H1 (cell line): ENCODE measurements at regions not wholly inside any gene's neighbourhood (a gene's known extent, or its start where the extent isn't known, plus 50 kb on each side); places are given as distances from the start of the nearest gene placed in this dataset.

Source experiments
- FOSL1 ChIP-seq: IDR thresholded peaks from 2 replicates; pipeline ENCODE4 v1.6.1; 2011; ENCODE audit warnings: mild to moderate bottlenecking, low read depth, low read length, moderate library complexity; ENCODE audit not compliant: insufficient read depth
- GABPA ChIP-seq: IDR thresholded peaks from 2 replicates; pipeline ENCODE4 v1.6.1; 2011; ENCODE audit warnings: mild to moderate bottlenecking, low read length, moderate library complexity, borderline replicate concordance; ENCODE audit not compliant: insufficient read depth
- TF ChIP-seq, protein P1 (sequence below): fragments of 300-600 bp; sonication (generic); IDR thresholded peaks from 2 replicates; pipeline ENCODE4 v1.7.1; 2012; ENCODE audit warnings: low read length, moderate library complexity, mild to moderate bottlenecking, inconsistent platforms; ENCODE audit not compliant: insufficient replicate concordance

DNA sequence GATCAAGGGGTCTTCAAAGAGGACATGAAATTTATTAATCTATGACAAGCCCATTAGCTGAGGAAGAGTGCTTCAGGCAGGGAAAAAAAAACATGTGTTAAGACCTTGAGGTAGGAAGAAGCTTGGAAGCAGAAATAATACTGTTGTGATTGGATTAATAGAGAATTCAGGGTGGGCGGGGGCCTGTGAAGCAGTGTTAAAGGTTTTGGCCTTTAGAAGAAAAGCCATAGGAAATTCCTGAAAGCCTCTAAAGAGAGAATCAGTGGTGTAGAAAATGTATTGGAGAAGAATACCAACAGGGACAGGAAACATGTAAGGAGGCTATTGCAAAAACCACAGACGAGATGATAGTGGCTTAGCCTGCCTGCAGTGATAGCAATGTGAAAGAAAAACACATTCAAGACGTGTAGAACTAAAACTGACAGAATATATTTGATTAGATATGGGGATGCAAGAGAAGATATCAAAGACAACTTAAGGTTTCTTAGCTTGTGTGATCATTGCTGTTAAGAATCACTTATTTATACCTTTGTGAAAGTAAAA, 404.4 kb upstream of the ANO3 start (continued):
- TF ChIP-seq, protein P1, sequence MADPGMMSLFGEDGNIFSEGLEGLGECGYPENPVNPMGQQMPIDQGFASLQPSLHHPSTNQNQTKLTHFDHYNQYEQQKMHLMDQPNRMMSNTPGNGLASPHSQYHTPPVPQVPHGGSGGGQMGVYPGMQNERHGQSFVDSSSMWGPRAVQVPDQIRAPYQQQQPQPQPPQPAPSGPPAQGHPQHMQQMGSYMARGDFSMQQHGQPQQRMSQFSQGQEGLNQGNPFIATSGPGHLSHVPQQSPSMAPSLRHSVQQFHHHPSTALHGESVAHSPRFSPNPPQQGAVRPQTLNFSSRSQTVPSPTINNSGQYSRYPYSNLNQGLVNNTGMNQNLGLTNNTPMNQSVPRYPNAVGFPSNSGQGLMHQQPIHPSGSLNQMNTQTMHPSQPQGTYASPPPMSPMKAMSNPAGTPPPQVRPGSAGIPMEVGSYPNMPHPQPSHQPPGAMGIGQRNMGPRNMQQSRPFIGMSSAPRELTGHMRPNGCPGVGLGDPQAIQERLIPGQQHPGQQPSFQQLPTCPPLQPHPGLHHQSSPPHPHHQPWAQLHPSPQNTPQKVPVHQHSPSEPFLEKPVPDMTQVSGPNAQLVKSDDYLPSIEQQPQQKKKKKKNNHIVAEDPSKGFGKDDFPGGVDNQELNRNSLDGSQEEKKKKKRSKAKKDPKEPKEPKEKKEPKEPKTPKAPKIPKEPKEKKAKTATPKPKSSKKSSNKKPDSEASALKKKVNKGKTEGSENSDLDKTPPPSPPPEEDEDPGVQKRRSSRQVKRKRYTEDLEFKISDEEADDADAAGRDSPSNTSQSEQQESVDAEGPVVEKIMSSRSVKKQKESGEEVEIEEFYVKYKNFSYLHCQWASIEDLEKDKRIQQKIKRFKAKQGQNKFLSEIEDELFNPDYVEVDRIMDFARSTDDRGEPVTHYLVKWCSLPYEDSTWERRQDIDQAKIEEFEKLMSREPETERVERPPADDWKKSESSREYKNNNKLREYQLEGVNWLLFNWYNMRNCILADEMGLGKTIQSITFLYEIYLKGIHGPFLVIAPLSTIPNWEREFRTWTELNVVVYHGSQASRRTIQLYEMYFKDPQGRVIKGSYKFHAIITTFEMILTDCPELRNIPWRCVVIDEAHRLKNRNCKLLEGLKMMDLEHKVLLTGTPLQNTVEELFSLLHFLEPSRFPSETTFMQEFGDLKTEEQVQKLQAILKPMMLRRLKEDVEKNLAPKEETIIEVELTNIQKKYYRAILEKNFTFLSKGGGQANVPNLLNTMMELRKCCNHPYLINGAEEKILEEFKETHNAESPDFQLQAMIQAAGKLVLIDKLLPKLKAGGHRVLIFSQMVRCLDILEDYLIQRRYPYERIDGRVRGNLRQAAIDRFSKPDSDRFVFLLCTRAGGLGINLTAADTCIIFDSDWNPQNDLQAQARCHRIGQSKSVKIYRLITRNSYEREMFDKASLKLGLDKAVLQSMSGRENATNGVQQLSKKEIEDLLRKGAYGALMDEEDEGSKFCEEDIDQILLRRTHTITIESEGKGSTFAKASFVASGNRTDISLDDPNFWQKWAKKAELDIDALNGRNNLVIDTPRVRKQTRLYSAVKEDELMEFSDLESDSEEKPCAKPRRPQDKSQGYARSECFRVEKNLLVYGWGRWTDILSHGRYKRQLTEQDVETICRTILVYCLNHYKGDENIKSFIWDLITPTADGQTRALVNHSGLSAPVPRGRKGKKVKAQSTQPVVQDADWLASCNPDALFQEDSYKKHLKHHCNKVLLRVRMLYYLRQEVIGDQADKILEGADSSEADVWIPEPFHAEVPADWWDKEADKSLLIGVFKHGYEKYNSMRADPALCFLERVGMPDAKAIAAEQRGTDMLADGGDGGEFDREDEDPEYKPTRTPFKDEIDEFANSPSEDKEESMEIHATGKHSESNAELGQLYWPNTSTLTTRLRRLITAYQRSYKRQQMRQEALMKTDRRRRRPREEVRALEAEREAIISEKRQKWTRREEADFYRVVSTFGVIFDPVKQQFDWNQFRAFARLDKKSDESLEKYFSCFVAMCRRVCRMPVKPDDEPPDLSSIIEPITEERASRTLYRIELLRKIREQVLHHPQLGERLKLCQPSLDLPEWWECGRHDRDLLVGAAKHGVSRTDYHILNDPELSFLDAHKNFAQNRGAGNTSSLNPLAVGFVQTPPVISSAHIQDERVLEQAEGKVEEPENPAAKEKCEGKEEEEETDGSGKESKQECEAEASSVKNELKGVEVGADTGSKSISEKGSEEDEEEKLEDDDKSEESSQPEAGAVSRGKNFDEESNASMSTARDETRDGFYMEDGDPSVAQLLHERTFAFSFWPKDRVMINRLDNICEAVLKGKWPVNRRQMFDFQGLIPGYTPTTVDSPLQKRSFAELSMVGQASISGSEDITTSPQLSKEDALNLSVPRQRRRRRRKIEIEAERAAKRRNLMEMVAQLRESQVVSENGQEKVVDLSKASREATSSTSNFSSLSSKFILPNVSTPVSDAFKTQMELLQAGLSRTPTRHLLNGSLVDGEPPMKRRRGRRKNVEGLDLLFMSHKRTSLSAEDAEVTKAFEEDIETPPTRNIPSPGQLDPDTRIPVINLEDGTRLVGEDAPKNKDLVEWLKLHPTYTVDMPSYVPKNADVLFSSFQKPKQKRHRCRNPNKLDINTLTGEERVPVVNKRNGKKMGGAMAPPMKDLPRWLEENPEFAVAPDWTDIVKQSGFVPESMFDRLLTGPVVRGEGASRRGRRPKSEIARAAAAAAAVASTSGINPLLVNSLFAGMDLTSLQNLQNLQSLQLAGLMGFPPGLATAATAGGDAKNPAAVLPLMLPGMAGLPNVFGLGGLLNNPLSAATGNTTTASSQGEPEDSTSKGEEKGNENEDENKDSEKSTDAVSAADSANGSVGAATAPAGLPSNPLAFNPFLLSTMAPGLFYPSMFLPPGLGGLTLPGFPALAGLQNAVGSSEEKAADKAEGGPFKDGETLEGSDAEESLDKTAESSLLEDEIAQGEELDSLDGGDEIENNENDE: no peak
- TF ChIP-seq GABPA (no peak), FOSL1 (no peak)
